GM19099 (cell line): ENCODE measurements at regions not wholly inside any gene's neighbourhood (a gene's known extent, or its start where the extent isn't known, plus 50 kb on each side); places are given as distances from the start of the nearest gene placed in this dataset.

ENCODE experiments used
- POLR2A ChIP-seq: IDR thresholded peaks from 3 replicates; pipeline ENCODE4 v1.6.1; 2011; ENCODE audit warnings: low read depth; ENCODE audit not compliant: insufficient read length; ENCODE audit errors: extremely low read depth

DNA sequence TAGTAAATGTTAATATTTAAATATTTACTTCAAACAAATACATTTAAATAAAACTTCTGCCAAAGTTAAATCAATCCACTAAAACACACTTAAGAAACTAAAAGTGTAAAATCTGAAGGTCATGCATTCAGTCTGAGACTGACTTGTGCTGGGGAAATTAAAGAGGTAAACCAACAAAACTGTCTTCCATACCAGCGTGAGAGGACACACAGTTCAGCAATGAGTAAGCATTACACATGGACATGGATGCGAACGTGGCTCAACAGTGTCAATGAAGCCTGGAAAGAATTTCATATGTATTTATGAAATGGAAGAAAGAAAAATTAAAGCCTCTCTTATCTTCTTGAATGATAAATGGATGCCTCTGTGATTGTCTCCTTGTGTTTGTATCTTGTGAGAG is 1052.3 kb downstream of the AACS start:
- no peak for TF ChIP-seq POLR2A

DNA sequence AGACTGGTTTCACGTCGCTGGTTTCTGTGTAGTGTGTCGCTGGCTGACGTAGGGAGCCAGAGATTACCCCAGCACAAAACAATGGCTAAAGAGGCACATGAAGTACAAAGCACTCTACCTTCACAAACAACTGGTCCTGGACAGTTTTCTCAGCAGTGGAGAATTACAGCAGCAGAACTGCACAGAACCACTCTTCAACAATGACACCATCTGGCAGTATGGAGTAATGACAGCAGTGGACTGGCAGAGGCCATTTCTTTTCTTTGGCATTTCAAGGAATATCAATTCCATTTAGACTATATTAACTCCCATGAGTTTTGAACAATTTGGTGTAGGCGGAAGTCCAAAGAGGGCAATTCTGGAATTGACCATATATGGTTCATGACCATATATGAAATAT is 1074.1 kb downstream of the AACS start:
- TF ChIP-seq POLR2A, result no peak

DNA sequence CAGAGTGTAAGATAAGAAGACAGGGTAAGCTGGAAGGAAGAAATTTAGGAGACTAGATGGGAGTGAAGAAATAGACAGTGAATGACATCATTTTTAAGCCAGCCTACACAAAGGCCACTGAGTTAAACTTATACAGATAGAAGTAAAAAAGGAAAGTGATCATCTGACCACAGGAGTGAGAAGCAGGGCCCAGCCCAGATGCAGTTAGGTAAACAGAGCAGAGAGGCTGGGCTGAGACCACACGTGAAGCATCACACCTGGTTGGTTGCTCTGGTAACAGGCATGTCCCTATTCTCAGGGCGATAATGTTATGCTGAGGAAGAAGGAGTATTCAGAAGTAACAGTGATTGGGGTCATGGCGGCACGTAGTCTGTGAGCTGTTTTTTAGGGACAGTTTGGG is 1079.4 kb downstream of the AACS start:
- no peak for TF ChIP-seq POLR2A

DNA sequence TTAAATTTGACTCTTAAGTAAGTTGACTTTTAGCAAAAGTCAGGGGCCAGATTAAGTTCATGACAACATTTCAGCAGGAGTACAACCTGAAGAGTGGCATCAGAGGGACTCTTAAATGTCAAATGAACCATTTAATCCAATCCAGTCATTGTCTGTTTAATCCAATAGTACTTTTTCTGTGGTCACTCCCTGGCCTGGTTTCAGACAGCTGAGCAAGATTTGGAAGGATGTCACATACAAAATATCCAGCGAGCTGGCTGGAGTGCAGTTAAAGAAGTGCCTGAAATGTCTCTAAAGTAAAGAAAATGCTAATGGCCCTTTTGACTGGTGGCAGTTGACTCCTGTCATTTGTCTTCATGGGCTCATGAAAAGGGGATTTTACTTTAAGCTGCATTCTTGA is 1082.1 kb downstream of the AACS start:
- TF ChIP-seq POLR2A, result no peak

DNA sequence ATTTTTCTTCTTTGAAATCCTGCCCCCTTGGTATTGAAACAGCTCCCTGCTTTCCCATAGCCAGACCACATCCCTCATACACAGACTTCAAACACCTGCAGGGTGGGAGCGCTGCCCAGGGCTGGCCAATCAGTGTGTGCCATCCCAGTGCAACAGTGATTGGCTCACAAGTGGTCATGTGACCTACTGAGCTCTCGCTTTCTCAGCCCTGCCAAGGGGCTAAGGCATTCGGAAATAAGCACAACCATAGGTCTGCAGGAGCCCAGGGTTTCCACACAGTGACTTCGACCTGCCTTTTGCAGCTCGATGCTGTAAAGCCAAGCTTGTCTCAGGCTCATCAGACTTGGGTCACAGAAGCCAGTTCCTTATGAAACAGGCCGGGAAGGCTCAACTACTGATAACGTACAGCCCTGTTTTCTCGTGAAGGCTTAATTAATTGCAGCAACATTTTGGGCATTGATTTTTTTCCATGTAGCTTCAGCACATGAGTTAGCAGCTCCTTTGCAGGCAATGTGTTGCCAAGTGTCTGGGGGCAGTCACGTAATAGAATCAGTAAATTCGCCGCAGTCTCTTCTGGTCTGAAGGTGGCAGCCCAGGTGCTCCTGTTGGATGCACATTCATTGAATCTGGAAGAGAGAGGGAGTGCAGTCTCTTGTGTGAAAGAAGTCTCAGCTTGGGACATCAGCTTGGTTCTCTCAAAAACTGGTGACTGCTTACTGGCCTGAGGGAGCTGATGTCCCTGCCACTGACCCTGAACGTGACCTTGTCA is 1091.8 kb downstream of the AACS start:
- TF ChIP-seq POLR2A, result no peak

DNA sequence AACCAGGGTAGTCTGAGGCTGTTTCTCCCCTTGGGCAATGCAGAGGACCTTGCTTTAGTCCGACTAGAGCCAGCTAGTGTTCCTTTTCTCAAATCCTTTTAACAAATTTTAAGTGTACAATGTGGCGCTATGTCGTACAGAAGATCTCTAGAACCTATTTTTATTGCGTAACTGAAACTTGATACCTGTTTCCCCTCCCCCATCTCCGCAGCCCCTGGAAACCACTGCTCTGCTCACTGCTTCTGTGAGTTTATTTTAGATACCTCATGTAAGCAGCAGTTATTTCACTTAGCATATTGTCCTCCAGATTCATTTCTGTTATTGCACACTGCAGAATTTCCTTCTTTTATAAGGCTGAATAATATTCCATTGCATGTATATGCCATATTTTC is 1092.3 kb downstream of the AACS start:
- TF ChIP-seq POLR2A, result no peak

DNA sequence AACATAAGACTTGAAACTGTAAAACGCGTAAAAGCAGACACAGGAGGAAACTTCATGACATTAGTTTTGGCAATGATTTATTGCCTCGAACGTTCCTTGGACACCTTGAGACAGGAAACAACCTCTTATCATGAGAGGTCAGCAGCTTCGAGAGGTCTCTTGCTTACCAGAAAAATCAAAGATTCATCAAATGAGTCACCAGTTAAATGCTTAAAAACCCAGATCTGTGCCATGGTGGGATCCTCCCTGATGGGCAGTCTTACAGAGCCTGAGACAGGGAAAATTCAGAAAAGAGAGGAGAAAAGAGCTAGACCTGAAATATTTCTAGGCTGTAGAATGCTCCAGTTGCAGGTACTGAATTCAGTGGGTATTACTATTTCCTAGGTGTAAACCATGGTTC is 1093.9 kb downstream of the AACS start:
- TF ChIP-seq POLR2A, result no peak

DNA sequence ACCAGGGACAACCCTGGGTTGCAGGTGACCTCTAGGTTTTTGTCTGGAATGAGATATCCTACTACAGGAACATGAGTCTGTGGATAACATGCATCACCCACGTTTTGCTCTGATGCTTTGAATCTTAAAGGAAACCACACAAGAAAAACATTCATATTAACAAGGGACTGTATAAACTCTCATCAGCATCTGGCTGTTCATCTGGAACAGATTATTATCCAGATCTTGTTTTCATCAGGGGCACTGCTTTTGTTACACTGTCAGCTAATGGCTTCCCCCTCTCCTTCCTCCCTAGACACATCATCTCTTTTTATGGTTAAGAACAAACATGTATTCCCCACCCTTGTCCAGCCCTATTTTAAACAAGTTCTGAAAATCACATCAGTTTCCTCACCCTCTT is 1095.7 kb downstream of the AACS start:
- TF ChIP-seq POLR2A, result no peak

DNA sequence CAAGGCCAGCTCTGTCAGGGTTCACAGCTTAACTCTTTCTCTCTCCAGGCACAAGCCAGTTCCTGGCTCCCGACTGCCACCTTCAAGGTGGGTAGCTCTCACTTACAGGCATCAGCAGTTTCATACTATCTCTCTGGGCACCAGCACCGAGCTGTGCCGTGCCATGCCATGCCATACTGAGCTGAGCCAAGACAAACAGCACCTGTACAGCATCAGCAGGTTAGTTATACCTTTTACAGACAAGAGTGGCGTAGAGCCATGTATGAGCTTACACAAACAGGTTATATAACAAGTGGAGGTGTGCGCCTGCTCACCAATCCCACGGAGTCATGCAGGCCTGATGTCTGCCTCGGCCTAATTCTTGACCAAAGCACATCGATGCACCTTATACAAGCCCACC is 1098.7 kb downstream of the AACS start:
- no peak for TF ChIP-seq POLR2A

DNA sequence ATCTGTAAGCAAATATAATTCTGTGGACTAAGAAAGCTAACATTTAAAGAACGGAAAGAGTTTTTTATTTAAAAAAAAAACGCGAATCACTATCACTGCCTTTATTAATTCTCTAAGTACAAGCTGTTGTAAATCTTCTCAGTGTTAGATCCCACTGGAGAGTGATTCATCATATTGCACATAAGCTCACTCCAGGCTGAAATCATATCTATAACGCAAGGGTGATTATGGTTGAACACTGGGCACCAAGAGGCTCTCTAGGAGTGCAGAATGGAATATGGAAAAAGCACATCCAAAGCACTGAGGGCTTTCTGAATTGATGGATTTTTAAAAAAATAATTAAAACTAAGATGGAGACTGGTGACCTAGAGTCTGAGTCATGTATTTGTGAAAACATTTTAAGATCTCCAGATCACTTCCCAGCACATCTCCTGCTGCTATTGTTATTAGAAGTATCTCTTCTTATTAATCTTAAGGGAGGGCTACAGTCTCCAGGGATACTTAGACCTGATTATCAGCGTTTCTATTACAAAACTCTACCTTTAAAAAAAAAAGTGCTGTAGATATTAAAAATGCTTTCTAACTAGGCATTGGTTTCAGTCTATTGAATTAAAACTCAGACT is 1106.8 kb downstream of the AACS start:
- TF ChIP-seq POLR2A, result no peak

DNA sequence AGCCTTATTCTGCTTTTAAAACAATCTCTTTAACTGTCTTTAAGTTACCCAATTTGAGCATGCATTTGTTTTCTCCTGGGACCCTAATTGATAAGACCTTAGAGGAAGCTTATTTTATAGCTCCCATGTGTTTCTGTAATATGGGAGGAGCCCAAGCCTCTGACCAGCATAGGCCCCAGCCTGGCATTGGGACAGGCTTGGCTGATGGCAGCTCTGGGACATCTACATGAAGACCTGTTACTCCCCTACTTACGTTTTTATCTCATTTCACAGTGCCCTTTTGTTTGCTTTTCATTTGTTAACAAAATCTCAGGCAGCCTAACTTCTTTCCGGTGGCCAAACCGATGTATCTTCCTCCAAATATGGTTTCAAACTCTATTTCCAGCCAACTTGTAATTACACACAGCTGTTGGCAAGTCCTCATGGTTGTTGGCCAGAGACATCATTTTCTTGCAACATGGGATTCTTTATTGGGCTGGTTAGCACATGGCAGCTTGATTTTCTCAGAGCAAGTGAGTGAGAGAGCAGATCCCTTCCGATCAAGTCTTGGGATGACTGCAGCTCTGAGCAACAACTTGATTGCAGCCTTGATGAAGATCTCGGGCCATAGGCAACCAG is 1117.5 kb downstream of the AACS start:
- no peak for TF ChIP-seq POLR2A

DNA sequence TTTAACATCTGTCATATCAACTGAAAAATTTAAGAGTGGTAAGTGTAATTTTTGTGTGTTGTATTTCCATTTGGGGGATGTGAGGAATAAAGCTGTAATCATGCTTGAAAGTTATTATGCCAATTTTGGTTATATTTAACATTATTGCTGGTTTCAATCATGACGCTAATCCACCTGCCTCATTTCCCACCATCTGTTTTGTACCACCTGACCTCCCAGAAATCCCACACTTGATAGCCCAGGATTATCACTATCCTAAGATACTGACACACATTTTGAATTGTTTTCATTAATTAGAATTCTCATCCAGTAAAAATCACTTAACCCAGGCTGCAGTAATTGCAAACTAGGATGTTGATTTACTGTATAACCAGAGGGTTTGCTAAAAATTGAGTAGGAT is 1119.8 kb downstream of the AACS start:
- TF ChIP-seq POLR2A, result no peak

DNA sequence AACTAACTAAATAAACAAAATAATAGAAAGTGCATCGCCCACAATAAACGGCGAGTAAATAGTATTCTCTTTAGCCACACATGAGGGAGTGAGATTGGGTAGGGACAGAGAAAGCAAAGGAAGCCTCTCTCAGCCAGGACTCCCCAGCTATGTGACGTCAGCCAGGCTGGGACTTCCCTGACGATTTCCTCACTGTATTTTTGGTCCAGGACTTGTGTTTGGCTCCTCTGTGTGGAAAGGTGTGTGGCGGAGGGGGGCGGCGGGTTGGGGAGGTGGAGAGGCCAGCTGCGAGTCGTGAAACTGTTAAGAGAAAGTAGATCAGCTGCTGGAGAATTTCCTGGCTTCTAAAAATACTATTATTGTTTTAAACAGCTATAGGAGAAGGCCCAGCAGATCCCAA is 1124.6 kb downstream of the AACS start:
- no peak for TF ChIP-seq POLR2A

DNA sequence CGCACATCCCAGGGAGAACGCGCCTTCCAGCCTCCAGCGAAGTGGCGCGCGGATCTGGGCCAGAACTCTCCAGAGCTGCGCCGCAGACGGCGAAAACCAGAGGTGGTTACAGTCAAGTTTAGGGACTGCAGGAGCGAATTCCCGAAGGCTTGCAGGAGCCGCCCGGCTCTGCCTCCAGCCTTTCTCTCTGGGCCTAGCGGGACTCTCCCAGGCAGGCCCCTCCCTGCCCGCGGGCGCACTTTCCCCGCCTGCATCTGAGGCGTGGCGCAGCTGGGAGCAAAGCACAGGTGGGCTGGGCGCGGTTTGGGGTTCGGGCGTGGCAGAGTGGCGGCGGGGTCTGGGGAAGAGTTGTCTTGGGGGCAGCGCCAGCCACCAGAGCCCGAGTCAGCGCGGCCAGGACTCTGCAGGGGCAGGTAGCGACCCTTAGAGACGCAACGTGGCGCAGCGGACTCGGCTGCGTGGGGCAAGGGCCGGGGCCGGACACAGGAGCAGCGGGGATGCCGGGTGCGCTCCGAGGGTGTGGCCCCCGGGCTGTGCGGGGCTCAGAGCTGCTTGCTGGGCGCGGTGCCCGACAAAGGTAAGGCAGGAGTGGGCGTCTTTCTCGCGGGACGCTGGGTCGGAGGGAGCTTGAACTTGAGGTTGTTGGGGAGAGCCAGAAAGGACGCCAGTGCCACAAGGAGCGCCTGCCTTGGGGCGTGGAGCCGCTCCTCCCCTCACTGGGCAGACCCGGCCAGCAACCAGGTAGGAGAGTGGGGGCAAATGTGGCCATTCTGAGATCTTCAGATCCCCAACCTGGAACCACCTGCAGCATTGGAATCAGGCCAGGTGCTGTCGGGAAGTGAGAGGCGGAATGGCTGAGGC is 1126.0 kb downstream of the AACS start:
- no peak for TF ChIP-seq POLR2A

DNA sequence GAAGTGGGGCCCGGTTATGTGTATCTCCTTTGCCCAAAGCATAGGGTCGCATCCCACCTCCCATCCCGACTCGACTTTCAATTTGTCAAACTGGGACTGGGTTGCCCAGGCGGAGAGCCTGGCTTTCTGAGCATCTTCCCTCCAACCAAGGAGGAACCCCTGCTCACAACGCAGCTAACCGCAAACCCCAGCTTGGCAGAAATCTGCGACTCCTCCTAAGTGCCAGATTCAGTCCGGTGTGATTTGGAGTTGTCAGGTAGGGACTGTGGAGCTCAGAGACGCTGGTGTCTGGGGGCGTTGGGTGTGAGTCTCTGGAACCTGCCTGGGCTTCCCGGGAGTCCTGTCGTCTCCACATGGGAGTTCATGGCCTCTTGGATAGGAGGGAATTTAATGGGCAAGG is 1126.7 kb downstream of the AACS start:
- no peak for TF ChIP-seq POLR2A
